ENCODE measurements at regions not wholly inside any gene's neighbourhood (a gene's known extent, or its start where the extent isn't known, plus 50 kb on each side); places are given as distances from the start of the nearest gene placed in this dataset.
"Not testable (repeated sequence)": the region's sequence is repeated elsewhere in the genome, so short reads cannot be mapped to it uniquely, and the experiment has no call there.

- not testable (repeated sequence) for TF ChIP-seq CTCF (conservative IDR thresholded peaks at IDR 0.05; ENCODE audit: low read depth in 2 of 2); CREB1 (CRISPR knock-in tag; IDR thresholded peaks at IDR 0.05; ENCODE audit: low read depth); POLR2AphosphoS5 (IDR thresholded peaks at IDR 0.05; ENCODE audit: low read depth); EZH2 (IDR thresholded peaks at IDR 0.05; ENCODE audit: low read depth, unreplicated experiment); EZH2phosphoT487 (IDR thresholded peaks at IDR 0.05; ENCODE audit: unreplicated experiment); REST (IDR thresholded peaks at IDR 0.05; ENCODE audit: unreplicated experiment); ZNF114 (CRISPR knock-in tag; IDR thresholded peaks at IDR 0.05); ETS1 (IDR thresholded peaks at IDR 0.05)
Measured at GRCh38 chr6:145158636-145159035, 576.7 kb downstream of the EPM2A start.

All from GM23338 (cell line).